ENCODE measurements at regions not wholly inside any gene's neighbourhood (a gene's known extent, or its start where the extent isn't known, plus 50 kb on each side); places are given as distances from the start of the nearest gene placed in this dataset.
A peak's percentile ranks its signal among the peaks of the same experiment; 100 is the strongest.

GRCh38 chr18:77573571-77573970, 323.9 kb downstream of the GALR1 start:
- Histone ChIP-seq H3K27me3 (replicated peaks; ENCODE audit: insufficient read depth) (no peaks in the 10 kb centered on the region), H3K4me1 (ENCODE audit: insufficient read depth) (no peaks in the 10 kb centered on the region), H3K36me3 (ENCODE audit: low read depth) (no peaks in the 10 kb centered on the region), H3K9me2 (ENCODE audit: insufficient read depth) (no peaks in the 10 kb centered on the region), H3K9me3 (ENCODE audit: low read depth) (no peaks in the 10 kb centered on the region), H2AFZ (no peak overlapping the region), H3K9ac (no peak overlapping the region), H3K4me3 (no peak overlapping the region), H3K79me2 (ENCODE audit: insufficient read depth) (no peaks in the 10 kb centered on the region), H3K4me2 (ENCODE audit: unreplicated experiment) (no peak overlapping the region), H4K20me1 (ENCODE audit: insufficient read depth) (no peaks in the 10 kb centered on the region), H3K27ac (no peak overlapping the region), H3F3A (ENCODE audit: insufficient read depth) (no peaks in the 10 kb centered on the region)
- in situ Hi-C loops (cut with MboI): no loop called here
- no peak for DNase-seq
- 7 to 9% methylated on average over 3 of the region's 3 CpGs for WGBS, 2 experiments (ENCODE audit: low coverage in 1 of 2, low lambda C conversion rate in 2 of 2, missing lambda C conversion rate in 2 of 2)
- no peak for TF ChIP-seq EZH2phosphoT487 (IDR thresholded peaks at IDR 0.05; ENCODE audit: insufficient read depth, low read depth)
- TF ChIP-seq EZH2 (IDR thresholded peaks at IDR 0.05; ENCODE audit: insufficient read depth, poor library complexity, severe bottlenecking): no peak

- Histone ChIP-seq H3K36me3 (ENCODE audit: low read depth) (no peaks in the 10 kb centered on the region), H3K79me2 (ENCODE audit: insufficient read depth) (no peaks in the 10 kb centered on the region), H3K27ac (no peak overlapping the region), H3K4me2 (ENCODE audit: unreplicated experiment) (no peak overlapping the region), H2AFZ (no peak overlapping the region), H3K4me3 (no peak overlapping the region), H3K27me3 (replicated peaks; ENCODE audit: insufficient read depth) (no peaks in the 10 kb centered on the region), H3K9ac (no peak overlapping the region), H3K9me2 (ENCODE audit: insufficient read depth) (no peaks in the 10 kb centered on the region), H4K20me1 (ENCODE audit: insufficient read depth) (no peaks in the 10 kb centered on the region), H3F3A (ENCODE audit: insufficient read depth) (no peaks in the 10 kb centered on the region), H3K9me3 (ENCODE audit: low read depth) (no peaks in the 10 kb centered on the region), H3K4me1 (ENCODE audit: insufficient read depth) (no peaks in the 10 kb centered on the region)
- TF ChIP-seq EZH2 (IDR thresholded peaks at IDR 0.05; ENCODE audit: insufficient read depth, poor library complexity, severe bottlenecking) (no peak), EZH2phosphoT487 (IDR thresholded peaks at IDR 0.05; ENCODE audit: insufficient read depth, low read depth) (no peak)
- in situ Hi-C loops (cut with MboI): no loop called here
- WGBS, 2 experiments (ENCODE audit: low coverage in 1 of 2, low lambda C conversion rate in 2 of 2, missing lambda C conversion rate in 2 of 2): 30 to 31% methylated on average over 7 of the region's 7 CpGs
- no peak for DNase-seq
These were observed 341.4 kb downstream of the GALR1 start for GRCh38 chr18:77590943-77591515.

- TF ChIP-seq EZH2 (IDR thresholded peaks at IDR 0.05; ENCODE audit: insufficient read depth, poor library complexity, severe bottlenecking): no peak
- TF ChIP-seq EZH2phosphoT487 (IDR thresholded peaks at IDR 0.05; ENCODE audit: insufficient read depth, low read depth): no peak
- Histone ChIP-seq H4K20me1 (ENCODE audit: insufficient read depth) (no peaks in the 10 kb centered on the region), H2AFZ (no peak overlapping the region), H3K27ac (no peak overlapping the region), H3K9ac (no peak overlapping the region), H3K79me2 (ENCODE audit: insufficient read depth) (no peaks in the 10 kb centered on the region), H3K4me1 (ENCODE audit: insufficient read depth) (no peaks in the 10 kb centered on the region), H3K27me3 (replicated peaks; ENCODE audit: insufficient read depth) (no peaks in the 10 kb centered on the region), H3K4me3 (no peak overlapping the region), H3K4me2 (ENCODE audit: unreplicated experiment) (no peak overlapping the region), H3F3A (ENCODE audit: insufficient read depth) (no peaks in the 10 kb centered on the region), H3K9me2 (ENCODE audit: insufficient read depth) (no peaks in the 10 kb centered on the region), H3K9me3 (ENCODE audit: low read depth) (no peaks in the 10 kb centered on the region), H3K36me3 (ENCODE audit: low read depth) (no peaks in the 10 kb centered on the region)
- 59 to 63% methylated on average over 7 of the region's 7 CpGs for WGBS, 2 experiments (ENCODE audit: low coverage in 1 of 2, low lambda C conversion rate in 2 of 2, missing lambda C conversion rate in 2 of 2)
- in situ Hi-C loops (cut with MboI): no loop called here
- peak; percentile 1 for DNase-seq
These were observed 348.1 kb downstream of the GALR1 start for GRCh38 chr18:77597726-77598125.

- H3K9ac ChIP-seq: no peak overlapping the region
- H3K79me2 ChIP-seq (ENCODE audit: insufficient read depth): no peaks in the 10 kb centered on the region
- H3K27me3 ChIP-seq (replicated peaks; ENCODE audit: insufficient read depth): no peaks in the 10 kb centered on the region
- no peaks in the 10 kb centered on the region for H3F3A ChIP-seq (ENCODE audit: insufficient read depth)
- no peak overlapping the region for H3K27ac ChIP-seq
- in situ Hi-C loops (cut with MboI): no loop called here
- H3K4me3 ChIP-seq: no peak overlapping the region
- H4K20me1 ChIP-seq (ENCODE audit: insufficient read depth): no peaks in the 10 kb centered on the region
- H2AFZ ChIP-seq: no peak overlapping the region
- no peaks in the 10 kb centered on the region for H3K4me1 ChIP-seq (ENCODE audit: insufficient read depth)
- 29 to 45% methylated on average over 2 of the region's 2 CpGs for WGBS, 2 experiments (ENCODE audit: low coverage in 1 of 2, low lambda C conversion rate in 2 of 2, missing lambda C conversion rate in 2 of 2)
- no peak for TF ChIP-seq EZH2phosphoT487 (IDR thresholded peaks at IDR 0.05; ENCODE audit: insufficient read depth, low read depth)
- TF ChIP-seq EZH2 (IDR thresholded peaks at IDR 0.05; ENCODE audit: insufficient read depth, poor library complexity, severe bottlenecking): no peak
- no peak overlapping the region for H3K4me2 ChIP-seq (ENCODE audit: unreplicated experiment)
- no peak for DNase-seq
- no peaks in the 10 kb centered on the region for H3K9me2 ChIP-seq (ENCODE audit: insufficient read depth)
- no peaks in the 10 kb centered on the region for H3K36me3 ChIP-seq (ENCODE audit: low read depth)
- H3K9me3 ChIP-seq (ENCODE audit: low read depth): no peaks in the 10 kb centered on the region
These were observed 351.0 kb downstream of the GALR1 start for GRCh38 chr18:77600674-77601073.

DNA sequence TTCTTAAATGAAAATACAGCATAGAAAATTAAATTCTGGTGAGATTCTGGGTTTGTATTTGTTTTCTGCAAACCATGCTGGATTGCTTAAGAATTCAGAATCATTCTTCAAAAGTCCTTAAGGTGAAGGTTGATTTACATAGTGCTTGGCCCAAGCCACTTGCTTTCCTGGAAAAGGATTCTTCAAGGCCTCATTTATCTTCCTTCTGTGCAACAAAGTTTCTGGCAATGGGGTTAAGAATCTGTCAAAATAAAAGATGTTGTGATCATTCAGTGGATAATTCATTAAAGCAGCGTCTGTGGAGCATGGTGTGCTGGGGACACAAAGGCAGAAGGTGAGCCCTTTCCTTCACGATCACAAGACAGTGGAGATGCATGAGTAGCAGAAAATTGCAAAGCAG, 351.9 kb downstream of the GALR1 start:
- Histone ChIP-seq H3K9me3 (ENCODE audit: low read depth) (no peaks in the 10 kb centered on the region), H4K20me1 (ENCODE audit: insufficient read depth) (no peaks in the 10 kb centered on the region), H3K9me2 (ENCODE audit: insufficient read depth) (no peaks in the 10 kb centered on the region), H3K27ac (no peak overlapping the region), H3K9ac (no peak overlapping the region), H3K4me2 (ENCODE audit: unreplicated experiment) (no peak overlapping the region), H2AFZ (no peak overlapping the region), H3K4me1 (ENCODE audit: insufficient read depth) (no peaks in the 10 kb centered on the region), H3K27me3 (replicated peaks; ENCODE audit: insufficient read depth) (no peaks in the 10 kb centered on the region), H3K79me2 (ENCODE audit: insufficient read depth) (no peaks in the 10 kb centered on the region), H3K36me3 (ENCODE audit: low read depth) (no peaks in the 10 kb centered on the region), H3F3A (ENCODE audit: insufficient read depth) (no peaks in the 10 kb centered on the region), H3K4me3 (no peak overlapping the region)
- no peak for DNase-seq
- in situ Hi-C loops (cut with MboI): no loop called here
- no peak for TF ChIP-seq EZH2phosphoT487 (IDR thresholded peaks at IDR 0.05; ENCODE audit: insufficient read depth, low read depth)
- no peak for TF ChIP-seq EZH2 (IDR thresholded peaks at IDR 0.05; ENCODE audit: insufficient read depth, poor library complexity, severe bottlenecking)
- 11 to 18% methylated on average over 2 of the region's 2 CpGs for WGBS, 2 experiments (ENCODE audit: low coverage in 1 of 2, low lambda C conversion rate in 2 of 2, missing lambda C conversion rate in 2 of 2)
